IgD-negative memory B cell (primary cell): ENCODE measurements at regions not wholly inside any gene's neighbourhood (a gene's known extent, or its start where the extent isn't known, plus 50 kb on each side); places are given as distances from the start of the nearest gene placed in this dataset.

Experiments used
- H3K27ac Mint-ChIP-seq, 3 donors: one replicate each; pipeline ENCODE4 v1.8.0; 2020 to 2022; ENCODE audit warnings: mild to moderate bottlenecking in 3 of 3, mixed read lengths in 3 of 3, moderate library complexity in 1 of 3
- H3K27me3 Mint-ChIP-seq: one replicate; pipeline ENCODE4 v1.8.0; 2021; ENCODE audit warnings: mixed read lengths
- H3K36me3 Mint-ChIP-seq: one replicate; pipeline ENCODE4 v1.8.0; 2020; ENCODE audit warnings: mild to moderate bottlenecking, mixed read lengths
- H3K4me1 Mint-ChIP-seq, 3 donors: one replicate each; pipeline ENCODE4 v1.8.0; 2020 to 2022; ENCODE audit warnings: mixed read lengths in 3 of 3, mild to moderate bottlenecking in 1 of 3
- H3K4me3 Mint-ChIP-seq, 4 donors: one replicate each; pipeline ENCODE4 v1.8.0; 2020 to 2022; ENCODE audit warnings: mild to moderate bottlenecking in 4 of 4, mixed read lengths in 4 of 4, moderate library complexity in 3 of 4
- H3K9me3 Mint-ChIP-seq, 3 donors: one replicate each; pipeline ENCODE4 v1.8.0; 2020 to 2021; ENCODE audit warnings: mixed read lengths in 3 of 3, mild to moderate bottlenecking in 1 of 3

- peak overlapping the region in 1 of 4 donors; percentile 53 for H3K4me3 Mint-ChIP-seq
- peaks cover 27% of the 10 kb centered on the region for H3K27me3 Mint-ChIP-seq
- no peaks in the 10 kb centered on the region for H3K36me3 Mint-ChIP-seq
- no peaks in the 10 kb centered on the region for H3K9me3 Mint-ChIP-seq
- peaks cover 1 to 6% (median 3%) of the 10 kb centered on the region in 3 donors for H3K4me1 Mint-ChIP-seq
- H3K27ac Mint-ChIP-seq, result no peak overlapping the region
Observed at GRCh38 chr20:57998981-57999464, 229.4 kb downstream of the ANKRD60 start.

- Mint-ChIP-seq H3K4me1 (peaks cover 1 to 6% (median 3%) of the 10 kb centered on the region in 3 donors), H3K36me3 (no peaks in the 10 kb centered on the region), H3K9me3 (no peaks in the 10 kb centered on the region)
Observed at GRCh38 chr20:57998276-57998675, 230.2 kb downstream of the ANKRD60 start.

GRCh38 chr20:57996936-57997890, 231.2 kb downstream of the ANKRD60 start:
- no peaks in the 10 kb centered on the region for H3K9me3 Mint-ChIP-seq
- no peaks in the 10 kb centered on the region for H3K36me3 Mint-ChIP-seq
- H3K4me3 Mint-ChIP-seq, result no peak overlapping the region
- H3K27ac Mint-ChIP-seq, result no peak overlapping the region
- H3K4me1 Mint-ChIP-seq, result peaks cover 0 to 6% (median 3%) of the 10 kb centered on the region in 3 donors
- H3K27me3 Mint-ChIP-seq, result peaks cover 27% of the 10 kb centered on the region

More at GRCh38 chr20:57998276-57998675, 230.2 kb downstream of the ANKRD60 start:
- H3K27me3 Mint-ChIP-seq, result peaks cover 27% of the 10 kb centered on the region
- no peak overlapping the region for H3K4me3 Mint-ChIP-seq
- no peak overlapping the region for H3K27ac Mint-ChIP-seq

GRCh38 chr20:57996465-57996864, 232.0 kb downstream of the ANKRD60 start:
- Mint-ChIP-seq H3K36me3 (no peaks in the 10 kb centered on the region), H3K27ac (no peak overlapping the region), H3K9me3 (no peaks in the 10 kb centered on the region), H3K4me1 (peaks cover 0 to 6% (median 3%) of the 10 kb centered on the region in 3 donors), H3K27me3 (peaks cover 27% of the 10 kb centered on the region), H3K4me3 (no peak overlapping the region)

- H3K27me3 Mint-ChIP-seq, result peaks cover 29% of the 10 kb centered on the region
- no peaks in the 10 kb centered on the region for H3K9me3 Mint-ChIP-seq
- no peak overlapping the region for H3K4me3 Mint-ChIP-seq
- H3K4me1 Mint-ChIP-seq, result peaks cover 0 to 6% (median 3%) of the 10 kb centered on the region in 3 donors
- H3K36me3 Mint-ChIP-seq, result no peaks in the 10 kb centered on the region
- no peak overlapping the region for H3K27ac Mint-ChIP-seq
Observed at GRCh38 chr20:57995381-57995977, 233.0 kb downstream of the ANKRD60 start.

GRCh38 chr20:57993716-57994431, 234.6 kb downstream of the ANKRD60 start:
- peaks cover 0 to 1% (median 0%) of the 10 kb centered on the region in 3 donors for H3K4me1 Mint-ChIP-seq
- H3K27me3 Mint-ChIP-seq, result peaks cover 26% of the 10 kb centered on the region
- no peaks in the 10 kb centered on the region for H3K9me3 Mint-ChIP-seq
- no peaks in the 10 kb centered on the region for H3K36me3 Mint-ChIP-seq
- no peak overlapping the region for H3K27ac Mint-ChIP-seq
- H3K4me3 Mint-ChIP-seq, result peak overlapping the region in 1 of 4 donors; percentile 12

- Mint-ChIP-seq H3K9me3 (no peaks in the 10 kb centered on the region), H3K36me3 (no peaks in the 10 kb centered on the region), H3K27ac (no peak overlapping the region), H3K27me3 (peaks cover 13% of the 10 kb centered on the region), H3K4me3 (no peak overlapping the region), H3K4me1 (peaks cover 0 to 1% (median 0%) of the 10 kb centered on the region in 3 donors)
Observed at GRCh38 chr20:57991211-57991881, 237.1 kb downstream of the ANKRD60 start.

GRCh38 chr20:57990396-57990987, 238.0 kb downstream of the ANKRD60 start:
- no peak overlapping the region for H3K27ac Mint-ChIP-seq

GRCh38 chr20:57988828-57989227, 239.6 kb downstream of the ANKRD60 start:
- peaks cover 0 to 1% (median 0%) of the 10 kb centered on the region in 3 donors for H3K4me1 Mint-ChIP-seq
- no peaks in the 10 kb centered on the region for H3K36me3 Mint-ChIP-seq
- no peaks in the 10 kb centered on the region for H3K9me3 Mint-ChIP-seq
- H3K4me3 Mint-ChIP-seq, result no peak overlapping the region
- H3K27me3 Mint-ChIP-seq, result peaks cover 9% of the 10 kb centered on the region
- no peak overlapping the region for H3K27ac Mint-ChIP-seq

More at GRCh38 chr20:57990396-57990987, 238.0 kb downstream of the ANKRD60 start:
- peaks cover 0 to 1% (median 0%) of the 10 kb centered on the region in 3 donors for H3K4me1 Mint-ChIP-seq
- no peak overlapping the region for H3K4me3 Mint-ChIP-seq
- H3K27me3 Mint-ChIP-seq, result peaks cover 11% of the 10 kb centered on the region
- no peaks in the 10 kb centered on the region for H3K9me3 Mint-ChIP-seq
- no peaks in the 10 kb centered on the region for H3K36me3 Mint-ChIP-seq

- Mint-ChIP-seq H3K36me3 (no peaks in the 10 kb centered on the region), H3K27me3 (peaks cover 9% of the 10 kb centered on the region), H3K27ac (no peak overlapping the region), H3K4me3 (no peak overlapping the region), H3K9me3 (no peaks in the 10 kb centered on the region), H3K4me1 (peaks cover 0 to 1% (median 0%) of the 10 kb centered on the region in 3 donors)
Observed at GRCh38 chr20:57988422-57988821, 240.0 kb downstream of the ANKRD60 start.

- no peaks in the 10 kb centered on the region for H3K36me3 Mint-ChIP-seq
- peaks cover 0 to 1% (median 0%) of the 10 kb centered on the region in 3 donors for H3K4me1 Mint-ChIP-seq
- H3K9me3 Mint-ChIP-seq, result no peaks in the 10 kb centered on the region
- peaks cover 10% of the 10 kb centered on the region for H3K27me3 Mint-ChIP-seq
- no peak overlapping the region for H3K27ac Mint-ChIP-seq
- H3K4me3 Mint-ChIP-seq, result no peak overlapping the region
Observed at GRCh38 chr20:57987659-57988058, 240.8 kb downstream of the ANKRD60 start.

GRCh38 chr20:57986666-57987065, 241.8 kb downstream of the ANKRD60 start:
- H3K27ac Mint-ChIP-seq, result no peak overlapping the region
- H3K4me1 Mint-ChIP-seq, result peaks cover 0 to 1% (median 0%) of the 10 kb centered on the region in 3 donors
- H3K27me3 Mint-ChIP-seq, result peaks cover 13% of the 10 kb centered on the region
- no peak overlapping the region for H3K4me3 Mint-ChIP-seq
- H3K9me3 Mint-ChIP-seq, result no peaks in the 10 kb centered on the region
- H3K36me3 Mint-ChIP-seq, result no peaks in the 10 kb centered on the region

- Mint-ChIP-seq H3K27ac (no peak overlapping the region), H3K4me1 (peaks cover 0 to 1% (median 0%) of the 10 kb centered on the region in 3 donors), H3K27me3 (peaks cover 11% of the 10 kb centered on the region), H3K4me3 (no peak overlapping the region), H3K9me3 (no peaks in the 10 kb centered on the region), H3K36me3 (no peaks in the 10 kb centered on the region)
Observed at GRCh38 chr20:57985278-57985677, 243.2 kb downstream of the ANKRD60 start.

- no peaks in the 10 kb centered on the region for H3K9me3 Mint-ChIP-seq
- H3K4me3 Mint-ChIP-seq, result no peak overlapping the region
- peaks cover 12% of the 10 kb centered on the region for H3K27me3 Mint-ChIP-seq
- H3K27ac Mint-ChIP-seq, result no peak overlapping the region
- no peaks in the 10 kb centered on the region for H3K4me1 Mint-ChIP-seq
- peaks cover 1% of the 10 kb centered on the region for H3K36me3 Mint-ChIP-seq
Observed at GRCh38 chr20:57983082-57983481, 245.4 kb downstream of the ANKRD60 start.
